SK-N-SH (cell line): ENCODE measurements at regions not wholly inside any gene's neighbourhood (a gene's known extent, or its start where the extent isn't known, plus 50 kb on each side); places are given as distances from the start of the nearest gene placed in this dataset.

Source experiments
- CTCF ChIP-seq: fragments of 200-600 bp; sonication (generic); IDR thresholded peaks from 2 replicates; pipeline ENCODE4 v1.6.1; 2017; ENCODE audit warnings: antibody characterized with exemption, mild to moderate bottlenecking, moderate library complexity
- MXI1 ChIP-seq: IDR thresholded peaks from 2 replicates; pipeline ENCODE4 v1.6.1; 2012; ENCODE audit warnings: mild to moderate bottlenecking, low read depth, low read length, improper control_type of control experiment
- ZBTB33 ChIP-seq: IDR thresholded peaks from 2 replicates; pipeline ENCODE4 v1.4.0; 2012; ENCODE audit warnings: low read depth, borderline replicate concordance

GRCh38 chr7:159195946-159196345, 51.3 kb upstream of the VIPR2 start:
- TF ChIP-seq CTCF (no peak), MXI1 (no peak), ZBTB33 (no peak)
